Activated CD8-positive, alpha-beta T cell treated with anti-CD3 and anti-CD28 coated beads for 36 hours (primary cell): ENCODE measurements at regions not wholly inside any gene's neighbourhood (a gene's known extent, or its start where the extent isn't known, plus 50 kb on each side); places are given as distances from the start of the nearest gene placed in this dataset.

Experiments used
- ATAC-seq: fragments of 200-7000 bp; cut with Tn5 transposase; one replicate; pipeline ENCODE4 v1.10.0; 2021; ENCODE audit warnings: mild to moderate bottlenecking, moderate library complexity
- CTCF ChIA-PET: fragments of 350-600 bp; sonication (Branson Sonifier 250); formaldehyde crosslinking; loops from one replicate; lab custom pipeline; 2021; ENCODE audit warnings: antibody characterized with exemption; lab: Charles Lee
- POLR2A ChIA-PET: fragments of 350-600 bp; sonication (Branson Sonifier 250); formaldehyde crosslinking; loops from one replicate; lab custom pipeline; 2021; ENCODE audit warnings: antibody characterized with exemption; lab: Charles Lee
- DNase-seq: peaks from one replicate; pipeline ENCODE4 v3.0.0-alpha.2; 2020
- H3K27ac Mint-ChIP-seq: one replicate; pipeline ENCODE4 v1.8.0; 2021; ENCODE audit warnings: mild to moderate bottlenecking, mixed read lengths
- H3K27me3 Mint-ChIP-seq: one replicate; pipeline ENCODE4 v1.8.0; 2021; ENCODE audit warnings: mixed read lengths
- H3K36me3 Mint-ChIP-seq: one replicate; pipeline ENCODE4 v1.8.0; 2021; ENCODE audit warnings: low read depth, mixed read lengths
- H3K4me1 Mint-ChIP-seq: one replicate; pipeline ENCODE4 v1.8.0; 2021; ENCODE audit warnings: low read depth, mixed read lengths
- H3K4me3 Mint-ChIP-seq: one replicate; pipeline ENCODE4 v1.8.0; 2021; ENCODE audit warnings: mild to moderate bottlenecking, moderate library complexity, mixed read lengths
- H3K9me3 Mint-ChIP-seq: one replicate; pipeline ENCODE4 v1.8.0; 2021; ENCODE audit warnings: mixed read lengths
- CTCF ChIP-seq: fragments of 200-600 bp; IDR thresholded peaks from one replicate; pipeline ENCODE4 v1.8.0; 2022; ENCODE audit warnings: antibody characterized with exemption, mild to moderate bottlenecking
- intact Hi-C: fragments of 100-400 bp; cut with micrococcal nuclease; formaldehyde crosslinking; loops from one replicate; pipeline ENCODE4 v1.10.0; 2022

- intact Hi-C loops = loop anchor here (10.0 kb wide), 1 partner anchor 142 kb away; no protein-coding TSS in a partner anchor
- CTCF ChIA-PET = no interaction called here
- TF ChIP-seq CTCF = no peak
Measured at GRCh38 chr10:27366769-27367168, 126.2 kb upstream of the ACBD5 start.

GRCh38 chr10:27364028-27364427 lies 123.4 kb upstream of the ACBD5 start:
- H3K36me3 Mint-ChIP-seq = no peaks in the 10 kb centered on the region
- TF ChIP-seq CTCF = no peak
- H3K27me3 Mint-ChIP-seq = no peaks in the 10 kb centered on the region
- peaks cover 6% of the 10 kb centered on the region for H3K4me1 Mint-ChIP-seq
- ChIA-PET POLR2A (no interaction called here), CTCF (no interaction called here)
- H3K27ac Mint-ChIP-seq = no peak overlapping the region
- no peak for ATAC-seq
- DNase-seq = no peak
- intact Hi-C loops = loop anchor here (10.0 kb wide), 1 partner anchor 139 kb away; no protein-coding TSS in a partner anchor
- H3K4me3 Mint-ChIP-seq = no peak overlapping the region
- no peaks in the 10 kb centered on the region for H3K9me3 Mint-ChIP-seq

More at GRCh38 chr10:27366769-27367168, 126.2 kb upstream of the ACBD5 start:
- H3K4me1 Mint-ChIP-seq = peaks cover 6% of the 10 kb centered on the region
- POLR2A ChIA-PET = no interaction called here
- no peak overlapping the region for H3K27ac Mint-ChIP-seq
- H3K36me3 Mint-ChIP-seq = no peaks in the 10 kb centered on the region
- no peak overlapping the region for H3K4me3 Mint-ChIP-seq
- ATAC-seq = no peak
- no peak for DNase-seq
- H3K27me3 Mint-ChIP-seq = no peaks in the 10 kb centered on the region
- no peaks in the 10 kb centered on the region for H3K9me3 Mint-ChIP-seq

GRCh38 chr10:27360581-27361172 lies 120.1 kb upstream of the ACBD5 start:
- DNase-seq (peak; percentile 89), ATAC-seq (peak; percentile 94)
- H3K27ac Mint-ChIP-seq = no peak overlapping the region
- H3K9me3 Mint-ChIP-seq = no peaks in the 10 kb centered on the region
- POLR2A ChIA-PET = no interaction called here
- no peaks in the 10 kb centered on the region for H3K27me3 Mint-ChIP-seq
- no peak overlapping the region for H3K4me3 Mint-ChIP-seq
- no peaks in the 10 kb centered on the region for H3K4me1 Mint-ChIP-seq
- H3K36me3 Mint-ChIP-seq = no peaks in the 10 kb centered on the region
- peak; percentile 95 for TF ChIP-seq CTCF
- CTCF ChIA-PET = interaction anchor here (0.6 to 2.7 kb wide), 12 partner anchors 9 to 350 kb away, joined by 3 to 18 read pairs (median 4); no protein-coding TSS in a partner anchor
- intact Hi-C loops = loop anchor here (10.0 kb wide), 1 partner anchor 136 kb away; no protein-coding TSS in a partner anchor

- ChIA-PET CTCF (interaction anchor here (0.6 to 2.7 kb wide), 14 partner anchors 9 to 422 kb away, joined by 3 to 18 read pairs (median 4); no protein-coding TSS in a partner anchor), POLR2A (interaction anchor here (1.1 kb wide), 1 partner anchor 258 kb away, joined by 3 read pairs; no protein-coding TSS in a partner anchor)
- DNase-seq (no peak), ATAC-seq (no peak)
- no peak for TF ChIP-seq CTCF
- Mint-ChIP-seq H3K36me3 (no peaks in the 10 kb centered on the region), H3K9me3 (no peaks in the 10 kb centered on the region), H3K27me3 (no peaks in the 10 kb centered on the region), H3K4me1 (no peaks in the 10 kb centered on the region), H3K27ac (no peak overlapping the region), H3K4me3 (no peak overlapping the region)
- intact Hi-C loops = loop anchor here (10.0 kb wide), 1 partner anchor 135 kb away; no protein-coding TSS in a partner anchor
Measured at GRCh38 chr10:27359792-27360355, 119.3 kb upstream of the ACBD5 start.

- Mint-ChIP-seq H3K9me3 (no peaks in the 10 kb centered on the region), H3K27ac (no peak overlapping the region), H3K27me3 (peaks cover 7% of the 10 kb centered on the region), H3K4me3 (no peak overlapping the region), H3K4me1 (no peaks in the 10 kb centered on the region), H3K36me3 (no peaks in the 10 kb centered on the region)
- DNase-seq (no peak), ATAC-seq (no peak)
- CTCF ChIA-PET = no interaction called here
- intact Hi-C loops = no loop called here
- POLR2A ChIA-PET = no interaction called here
- TF ChIP-seq CTCF = no peak
Measured at GRCh38 chr10:27356738-27357137, 116.1 kb upstream of the ACBD5 start.
